Activated CD4-positive, alpha-beta memory T cell treated with anti-CD3 and anti-CD28 coated beads for 36 hours (primary cell): ENCODE measurements at regions not wholly inside any gene's neighbourhood (a gene's known extent, or its start where the extent isn't known, plus 50 kb on each side); places are given as distances from the start of the nearest gene placed in this dataset.
"Not testable (repeated sequence)": the region's sequence is repeated elsewhere in the genome, so short reads cannot be mapped to it uniquely, and the experiment has no call there.

Experiments
- CTCF ChIA-PET: fragments of 350-600 bp; sonication (Branson Sonifier 250); formaldehyde crosslinking; loops from one replicate; lab custom pipeline; 2021; ENCODE audit warnings: antibody characterized with exemption, inconsistent platforms; lab: Charles Lee
- POLR2A ChIA-PET: fragments of 350-600 bp; sonication (Branson Sonifier 250); formaldehyde crosslinking; loops from one replicate; lab custom pipeline; 2021; ENCODE audit warnings: antibody characterized with exemption; lab: Charles Lee
- DNase-seq: peaks from one replicate; pipeline ENCODE4 v3.0.0-alpha.2; 2020
- H3K27ac Mint-ChIP-seq: one replicate; pipeline ENCODE4 v1.8.0; 2021; ENCODE audit warnings: mixed read lengths
- H3K27me3 Mint-ChIP-seq: one replicate; pipeline ENCODE4 v1.8.0; 2021; ENCODE audit warnings: mixed read lengths
- H3K36me3 Mint-ChIP-seq: one replicate; pipeline ENCODE4 v1.8.0; 2021; ENCODE audit warnings: mixed read lengths
- H3K4me1 Mint-ChIP-seq: one replicate; pipeline ENCODE4 v1.8.0; 2021; ENCODE audit warnings: low read depth, mixed read lengths
- H3K4me3 Mint-ChIP-seq: one replicate; pipeline ENCODE4 v1.8.0; 2021; ENCODE audit warnings: mild to moderate bottlenecking, mixed read lengths
- H3K9me3 Mint-ChIP-seq: one replicate; pipeline ENCODE4 v1.8.0; 2021; ENCODE audit warnings: mixed read lengths
- intact Hi-C: fragments of 100-400 bp; cut with micrococcal nuclease; formaldehyde crosslinking; loops from one replicate; pipeline ENCODE4 v1.15.1; 2023

DNA sequence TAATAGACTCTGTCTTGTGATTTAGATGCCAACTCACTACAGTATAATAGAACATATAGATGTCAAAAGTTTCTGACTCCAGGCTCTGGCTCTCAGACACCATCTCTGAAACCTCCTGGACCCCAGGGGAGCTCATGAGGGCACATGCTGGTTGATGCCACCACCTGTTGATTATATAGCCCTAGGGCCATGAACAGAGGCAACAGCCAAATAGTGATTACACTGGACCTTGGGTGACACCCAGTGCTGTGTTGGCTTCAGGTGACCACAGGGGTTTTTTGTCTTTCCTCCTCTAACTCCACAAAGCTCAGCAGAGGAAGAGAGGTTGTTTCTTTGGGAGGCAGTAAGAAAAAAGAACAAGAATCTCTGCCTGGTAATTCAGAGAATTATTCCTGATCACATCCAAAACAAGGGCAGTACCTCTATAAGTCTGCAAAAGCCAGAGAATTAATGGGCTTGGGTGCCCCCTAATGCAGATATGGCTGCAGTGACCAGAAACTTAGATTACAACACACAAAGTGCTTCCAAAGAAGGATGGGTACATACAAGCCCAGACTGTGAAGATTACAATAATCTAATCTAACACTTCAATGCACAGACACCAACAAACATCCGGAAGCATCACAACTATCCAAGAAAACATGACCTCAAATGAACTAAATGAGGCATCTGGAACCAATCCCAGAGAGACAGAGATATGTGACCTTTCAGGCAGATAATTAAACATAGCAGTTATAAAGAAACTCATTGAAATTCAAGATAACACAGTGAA is 1920.6 kb downstream of the ARAP2 start:
- H3K9me3 Mint-ChIP-seq = peaks cover 4% of the 10 kb centered on the region
- H3K4me3 Mint-ChIP-seq = no peak overlapping the region
- POLR2A ChIA-PET = no interaction called here
- H3K27ac Mint-ChIP-seq = no peak overlapping the region
- intact Hi-C loops = no loop called here
- no peaks in the 10 kb centered on the region for H3K36me3 Mint-ChIP-seq
- H3K27me3 Mint-ChIP-seq = no peaks in the 10 kb centered on the region
- CTCF ChIA-PET = no interaction called here
- H3K4me1 Mint-ChIP-seq = no peaks in the 10 kb centered on the region
- no peak for DNase-seq

DNA sequence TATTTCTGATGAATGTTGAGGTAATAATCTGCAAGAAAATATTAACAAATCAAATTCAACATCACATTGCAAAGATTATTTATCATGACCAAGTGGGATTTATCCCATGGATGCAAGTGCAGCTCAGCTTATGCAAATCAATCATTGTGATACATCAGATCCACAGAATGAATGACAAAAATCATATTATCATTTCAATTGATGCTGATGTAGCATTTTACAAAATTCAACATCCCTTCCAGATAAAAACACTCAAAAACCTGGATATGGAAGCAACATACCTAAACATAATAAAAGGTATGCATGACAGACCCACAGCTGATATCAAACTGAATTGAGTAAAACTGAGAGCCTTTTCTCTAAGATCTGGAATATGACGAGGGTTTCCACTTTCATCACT is 1915.4 kb downstream of the ARAP2 start:
- H3K4me3 Mint-ChIP-seq = no peak overlapping the region
- H3K27ac Mint-ChIP-seq = no peak overlapping the region
- intact Hi-C loops = no loop called here
- peaks cover 16% of the 10 kb centered on the region for H3K9me3 Mint-ChIP-seq
- POLR2A ChIA-PET = no interaction called here
- CTCF ChIA-PET = no interaction called here
- no peaks in the 10 kb centered on the region for H3K36me3 Mint-ChIP-seq
- no peaks in the 10 kb centered on the region for H3K4me1 Mint-ChIP-seq
- H3K27me3 Mint-ChIP-seq = no peaks in the 10 kb centered on the region
- DNase-seq = no peak

DNA sequence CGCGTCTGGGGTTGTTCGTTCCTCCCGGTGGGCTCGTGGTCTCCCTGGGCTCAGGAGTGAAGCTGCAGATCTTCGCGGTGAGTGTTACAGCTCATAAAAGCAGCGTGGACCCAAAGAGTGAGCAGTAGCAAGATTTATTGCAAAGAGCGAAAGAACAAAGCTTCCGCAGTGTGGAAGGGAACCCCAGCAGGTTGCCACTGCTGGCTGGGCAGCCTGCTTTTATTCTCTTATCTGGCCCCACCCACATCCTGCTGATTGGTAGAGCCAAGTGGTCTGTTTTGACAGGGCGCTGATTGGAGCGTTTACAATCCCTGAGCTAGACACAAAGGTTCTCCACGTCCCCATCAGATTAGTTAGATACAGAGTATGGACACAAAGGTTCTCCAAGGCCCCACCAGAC is 1909.2 kb downstream of the ARAP2 start:
- POLR2A ChIA-PET, H3K4me1 Mint-ChIP-seq, H3K27ac Mint-ChIP-seq, H3K27me3 Mint-ChIP-seq, intact Hi-C loops, DNase-seq, H3K4me3 Mint-ChIP-seq, H3K36me3 Mint-ChIP-seq, CTCF ChIA-PET: not testable (repeated sequence)
- H3K9me3 Mint-ChIP-seq = peaks cover 15% of the 10 kb centered on the region

DNA sequence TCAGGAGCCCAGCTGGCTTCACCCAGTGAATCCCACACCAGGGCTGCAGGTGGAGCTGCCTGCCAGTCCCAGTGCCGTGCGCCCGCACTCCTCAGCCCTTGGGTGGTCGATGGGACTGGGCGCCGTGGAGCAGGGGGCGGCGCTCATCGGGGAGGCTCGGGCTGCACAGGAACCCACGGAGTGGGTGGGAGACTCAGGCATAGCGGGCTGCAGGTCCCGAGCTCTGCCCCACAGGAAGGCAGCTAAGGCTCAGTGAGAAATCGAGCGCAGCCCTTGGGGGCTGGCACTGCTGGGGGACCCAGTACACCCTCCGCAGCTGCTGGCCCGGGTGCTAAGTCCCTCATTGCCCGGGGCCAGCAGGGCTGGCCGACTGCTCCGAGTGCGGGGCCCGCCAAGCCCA is 1908.8 kb downstream of the ARAP2 start:
- DNase-seq, H3K36me3 Mint-ChIP-seq, H3K27me3 Mint-ChIP-seq, H3K4me3 Mint-ChIP-seq, POLR2A ChIA-PET, CTCF ChIA-PET, H3K27ac Mint-ChIP-seq, intact Hi-C loops, H3K4me1 Mint-ChIP-seq: not testable (repeated sequence)
- peaks cover 15% of the 10 kb centered on the region for H3K9me3 Mint-ChIP-seq

DNA sequence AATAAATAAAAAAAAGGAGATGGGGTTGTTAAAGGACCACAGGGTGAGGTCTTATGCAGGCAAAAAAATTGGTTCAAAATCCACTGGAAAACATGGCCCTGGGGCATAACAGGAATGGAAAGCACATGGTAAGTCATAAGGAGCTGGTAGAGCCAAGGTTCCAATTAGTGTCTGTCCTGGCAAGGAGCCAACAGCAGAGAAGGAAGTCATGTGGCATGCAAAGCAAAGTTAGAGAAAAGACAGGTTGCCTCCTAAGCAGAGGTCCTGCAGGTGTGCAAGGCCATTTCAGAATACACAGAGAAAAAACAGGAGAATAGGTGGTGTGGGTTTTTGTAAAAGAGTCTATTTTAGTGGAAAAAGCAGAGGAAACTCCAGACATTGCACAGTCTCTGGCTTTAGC is 1881.7 kb downstream of the ARAP2 start:
- Mint-ChIP-seq H3K36me3 (no peaks in the 10 kb centered on the region), H3K9me3 (peaks cover 7% of the 10 kb centered on the region), H3K27me3 (no peaks in the 10 kb centered on the region), H3K4me3 (no peak overlapping the region), H3K4me1 (no peaks in the 10 kb centered on the region), H3K27ac (no peak overlapping the region)
- intact Hi-C loops = no loop called here
- POLR2A ChIA-PET = no interaction called here
- CTCF ChIA-PET = no interaction called here
- DNase-seq = no peak

DNA sequence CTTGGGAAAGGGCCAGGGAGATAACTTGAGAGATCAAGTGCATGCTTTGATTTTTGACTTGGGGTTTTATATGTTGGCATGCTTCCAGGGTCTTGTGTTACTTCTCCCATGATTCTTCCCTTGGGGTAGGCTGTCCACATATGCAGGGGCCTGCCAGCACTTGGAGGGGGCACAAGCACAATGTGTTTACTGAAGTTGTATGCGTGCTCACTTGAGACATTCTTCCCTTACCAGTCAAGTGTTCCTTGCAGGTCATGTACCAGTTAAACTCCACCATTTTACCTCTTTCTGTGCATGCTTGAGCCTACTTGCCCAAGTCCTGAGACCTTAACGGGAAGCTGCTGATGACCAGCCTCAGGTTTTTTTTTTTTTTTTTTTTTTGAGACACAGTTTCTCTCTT is 1880.5 kb downstream of the ARAP2 start:
- no peaks in the 10 kb centered on the region for H3K4me1 Mint-ChIP-seq
- H3K4me3 Mint-ChIP-seq = no peak overlapping the region
- CTCF ChIA-PET = no interaction called here
- POLR2A ChIA-PET = no interaction called here
- intact Hi-C loops = no loop called here
- no peak for DNase-seq
- H3K36me3 Mint-ChIP-seq = no peaks in the 10 kb centered on the region
- peaks cover 7% of the 10 kb centered on the region for H3K9me3 Mint-ChIP-seq
- no peaks in the 10 kb centered on the region for H3K27me3 Mint-ChIP-seq
- H3K27ac Mint-ChIP-seq = no peak overlapping the region

DNA sequence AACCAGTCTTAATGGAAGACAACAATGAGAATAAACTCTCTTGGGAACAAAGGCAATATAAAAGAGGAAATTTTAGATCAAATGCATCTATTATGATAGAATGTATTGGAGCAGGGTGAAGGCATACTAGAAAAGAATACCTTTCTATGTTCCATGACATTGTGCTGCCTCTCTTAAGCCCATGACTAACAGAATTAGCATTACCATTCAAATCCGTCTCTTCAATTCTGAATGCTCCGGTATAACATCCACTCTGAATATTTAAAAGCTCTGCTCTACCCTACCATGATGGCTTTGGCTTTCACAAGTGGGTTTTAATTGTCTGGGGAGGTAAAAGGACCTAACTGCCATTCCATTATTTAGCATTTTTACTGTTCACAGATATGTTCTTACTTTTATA is 1878.4 kb downstream of the ARAP2 start:
- no peak for DNase-seq
- POLR2A ChIA-PET = no interaction called here
- no peaks in the 10 kb centered on the region for H3K36me3 Mint-ChIP-seq
- CTCF ChIA-PET = no interaction called here
- H3K27me3 Mint-ChIP-seq = no peaks in the 10 kb centered on the region
- no peak overlapping the region for H3K27ac Mint-ChIP-seq
- H3K4me1 Mint-ChIP-seq = no peaks in the 10 kb centered on the region
- peaks cover 8% of the 10 kb centered on the region for H3K9me3 Mint-ChIP-seq
- H3K4me3 Mint-ChIP-seq = no peak overlapping the region
- intact Hi-C loops = no loop called here

DNA sequence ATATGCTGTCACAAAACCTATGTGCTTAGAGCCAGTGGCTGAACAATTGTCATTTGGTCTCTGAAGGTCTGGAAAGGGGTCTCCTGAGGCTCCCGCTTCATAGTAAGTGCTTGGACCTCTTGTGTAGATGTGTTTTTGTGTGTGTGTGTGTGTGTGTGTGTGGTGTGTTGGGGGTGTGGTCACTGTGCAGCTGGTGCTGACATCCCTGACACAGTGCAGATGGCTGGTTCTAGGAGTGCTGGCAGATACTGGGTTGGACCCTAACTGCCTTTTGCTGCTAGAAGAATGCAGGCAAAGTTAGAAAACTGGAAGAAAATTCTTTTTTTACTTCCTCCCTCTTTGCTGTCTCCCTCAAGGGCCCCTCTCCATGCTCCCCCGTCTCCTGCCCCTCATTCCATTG is 1872.6 kb downstream of the ARAP2 start:
- ChIA-PET CTCF (no interaction called here), POLR2A (no interaction called here)
- no peaks in the 10 kb centered on the region for H3K27me3 Mint-ChIP-seq
- H3K27ac Mint-ChIP-seq = no peak overlapping the region
- H3K36me3 Mint-ChIP-seq = no peaks in the 10 kb centered on the region
- no peak for DNase-seq
- H3K4me1 Mint-ChIP-seq = no peaks in the 10 kb centered on the region
- intact Hi-C loops = no loop called here
- H3K9me3 Mint-ChIP-seq = peaks cover 5% of the 10 kb centered on the region
- H3K4me3 Mint-ChIP-seq = no peak overlapping the region

DNA sequence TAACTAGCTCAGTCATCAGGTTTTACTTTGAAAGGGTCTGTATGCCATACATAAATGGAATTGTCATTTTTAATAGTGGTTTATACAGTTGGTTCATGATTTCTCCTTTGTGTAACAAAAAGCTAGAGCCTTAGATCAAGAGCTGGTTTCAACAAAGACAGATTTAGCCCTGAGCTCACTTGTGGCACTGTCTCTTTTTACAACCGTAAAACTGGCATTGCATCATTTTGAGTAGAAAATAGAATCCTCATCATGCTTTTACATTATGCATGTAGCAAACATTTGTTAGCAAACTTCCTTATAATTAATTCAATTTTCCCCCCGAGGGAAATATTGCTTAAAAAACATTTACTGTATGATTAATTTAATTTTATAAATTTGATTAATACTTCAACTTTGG is 1871.5 kb downstream of the ARAP2 start:
- no peak overlapping the region for H3K4me3 Mint-ChIP-seq
- H3K9me3 Mint-ChIP-seq = peaks cover 5% of the 10 kb centered on the region
- H3K27me3 Mint-ChIP-seq = no peaks in the 10 kb centered on the region
- no peak overlapping the region for H3K27ac Mint-ChIP-seq
- intact Hi-C loops = no loop called here
- H3K4me1 Mint-ChIP-seq = no peaks in the 10 kb centered on the region
- DNase-seq = no peak
- H3K36me3 Mint-ChIP-seq = no peaks in the 10 kb centered on the region
- CTCF ChIA-PET = no interaction called here
- POLR2A ChIA-PET = no interaction called here

DNA sequence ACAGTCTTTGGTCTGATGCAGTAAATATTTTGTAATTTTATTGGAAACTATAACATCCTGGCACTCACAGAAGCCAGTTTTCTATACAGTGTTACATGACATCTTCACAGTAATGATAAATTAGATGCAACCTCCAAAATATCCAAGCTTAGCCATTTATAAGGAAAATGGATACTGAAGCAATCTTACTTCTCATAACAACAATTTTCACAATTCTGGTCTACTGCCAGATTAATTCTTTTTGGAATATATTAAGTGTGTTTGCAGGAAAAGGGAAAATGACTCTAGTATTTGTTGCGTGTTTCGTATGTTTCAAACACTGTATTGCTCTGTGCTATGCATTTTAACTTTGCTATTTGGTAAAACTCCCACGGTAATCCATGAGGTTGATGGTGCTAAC is 1870.9 kb downstream of the ARAP2 start:
- Mint-ChIP-seq H3K4me1 (no peaks in the 10 kb centered on the region), H3K27ac (no peak overlapping the region), H3K36me3 (no peaks in the 10 kb centered on the region), H3K9me3 (peaks cover 5% of the 10 kb centered on the region), H3K27me3 (no peaks in the 10 kb centered on the region), H3K4me3 (no peak overlapping the region)
- intact Hi-C loops = no loop called here
- no peak for DNase-seq
- ChIA-PET POLR2A (no interaction called here), CTCF (no interaction called here)

DNA sequence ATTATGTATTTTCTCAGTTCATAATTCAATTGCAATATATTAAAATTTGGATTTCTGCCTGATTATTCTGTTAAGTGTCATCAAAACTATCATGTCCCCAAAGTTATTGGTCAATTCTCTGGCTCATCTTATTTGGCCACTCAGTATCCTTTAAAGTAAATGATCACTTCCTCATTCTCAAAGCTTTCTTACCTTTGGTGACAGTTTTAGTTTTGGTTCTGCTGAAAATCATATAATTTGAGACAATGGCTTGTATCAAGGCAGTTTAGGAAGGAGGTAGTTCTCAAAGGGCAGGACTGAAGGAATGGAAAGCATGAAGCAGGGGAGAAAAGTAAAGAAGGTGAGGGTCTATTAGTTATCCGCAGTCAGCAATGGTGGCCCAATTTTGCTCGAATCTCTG is 1832.1 kb downstream of the ARAP2 start:
- CTCF ChIA-PET = no interaction called here
- POLR2A ChIA-PET = no interaction called here
- intact Hi-C loops = no loop called here
- Mint-ChIP-seq H3K27ac (no peak overlapping the region), H3K4me1 (no peaks in the 10 kb centered on the region), H3K4me3 (no peak overlapping the region), H3K9me3 (peaks cover 34% of the 10 kb centered on the region), H3K27me3 (no peaks in the 10 kb centered on the region), H3K36me3 (no peaks in the 10 kb centered on the region)
- no peak for DNase-seq

DNA sequence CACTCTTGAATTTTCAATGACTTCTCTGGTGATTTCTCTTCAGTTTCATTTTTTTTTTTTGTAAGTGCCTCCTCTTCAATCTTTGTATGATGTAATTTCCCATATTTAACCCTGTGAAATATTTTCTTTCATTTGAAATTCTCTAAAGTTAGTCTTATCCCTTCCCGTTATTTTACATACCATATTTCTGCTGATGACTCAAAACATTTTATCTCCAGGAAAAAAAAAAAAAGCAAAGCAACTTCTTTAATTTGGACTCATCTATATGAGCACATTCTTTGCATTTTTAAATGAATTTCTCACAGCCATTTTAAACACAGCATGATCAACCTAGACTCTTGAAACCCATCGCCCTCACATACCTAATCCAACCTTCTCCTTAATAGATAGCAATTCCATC is 1831.4 kb downstream of the ARAP2 start:
- Mint-ChIP-seq H3K4me3 (no peak overlapping the region), H3K27me3 (no peaks in the 10 kb centered on the region), H3K36me3 (no peaks in the 10 kb centered on the region), H3K4me1 (no peaks in the 10 kb centered on the region), H3K9me3 (peaks cover 31% of the 10 kb centered on the region), H3K27ac (no peak overlapping the region)
- POLR2A ChIA-PET = no interaction called here
- intact Hi-C loops = no loop called here
- CTCF ChIA-PET = no interaction called here
- DNase-seq = no peak

DNA sequence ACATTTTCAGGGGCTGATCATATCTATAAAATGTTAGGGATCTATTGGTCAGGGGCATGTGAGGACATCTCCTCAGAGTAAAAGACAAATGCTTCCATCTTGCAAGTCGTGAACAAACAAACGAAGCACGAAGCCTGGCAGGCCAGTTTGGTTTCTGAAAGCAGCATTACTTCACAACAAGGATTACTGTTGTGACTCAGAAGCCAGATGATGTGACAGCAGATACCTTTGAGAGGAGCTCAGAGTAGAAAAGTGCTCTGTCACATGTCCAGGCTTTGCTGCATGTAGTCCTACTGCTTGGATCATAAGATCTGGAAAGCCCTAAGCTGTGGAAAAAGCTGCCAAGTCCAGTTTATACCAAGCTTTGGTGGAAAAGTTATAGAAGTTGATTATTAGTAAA is 1827.2 kb downstream of the ARAP2 start:
- H3K4me3 Mint-ChIP-seq = no peak overlapping the region
- intact Hi-C loops = no loop called here
- no peaks in the 10 kb centered on the region for H3K36me3 Mint-ChIP-seq
- H3K27ac Mint-ChIP-seq = no peak overlapping the region
- H3K4me1 Mint-ChIP-seq = no peaks in the 10 kb centered on the region
- no peaks in the 10 kb centered on the region for H3K27me3 Mint-ChIP-seq
- POLR2A ChIA-PET = no interaction called here
- DNase-seq = no peak
- H3K9me3 Mint-ChIP-seq = peaks cover 11% of the 10 kb centered on the region
- CTCF ChIA-PET = no interaction called here
